ENCODE measurements at regions not wholly inside any gene's neighbourhood (a gene's known extent, or its start where the extent isn't known, plus 50 kb on each side); places are given as distances from the start of the nearest gene placed in this dataset.

DNA sequence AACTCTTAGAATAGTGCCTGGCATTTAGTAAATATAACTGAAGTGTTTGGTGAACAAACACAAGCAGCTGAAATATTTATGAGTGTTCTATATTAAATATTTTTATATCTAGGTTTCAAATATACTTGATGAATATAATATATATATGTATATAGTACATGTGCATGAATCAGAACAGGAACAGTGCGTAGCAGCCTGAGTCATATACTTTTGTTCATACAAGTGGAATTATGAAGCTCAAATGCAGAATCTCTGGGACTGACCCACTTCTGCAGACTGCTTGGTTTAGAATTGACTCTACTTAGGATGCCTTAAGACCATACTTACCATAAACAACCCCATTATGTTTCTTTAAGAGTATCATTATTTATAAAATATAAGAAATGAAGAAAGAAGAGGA is 997.8 kb upstream of the RAG2 start:
- TF ChIP-seq, protein P1, sequence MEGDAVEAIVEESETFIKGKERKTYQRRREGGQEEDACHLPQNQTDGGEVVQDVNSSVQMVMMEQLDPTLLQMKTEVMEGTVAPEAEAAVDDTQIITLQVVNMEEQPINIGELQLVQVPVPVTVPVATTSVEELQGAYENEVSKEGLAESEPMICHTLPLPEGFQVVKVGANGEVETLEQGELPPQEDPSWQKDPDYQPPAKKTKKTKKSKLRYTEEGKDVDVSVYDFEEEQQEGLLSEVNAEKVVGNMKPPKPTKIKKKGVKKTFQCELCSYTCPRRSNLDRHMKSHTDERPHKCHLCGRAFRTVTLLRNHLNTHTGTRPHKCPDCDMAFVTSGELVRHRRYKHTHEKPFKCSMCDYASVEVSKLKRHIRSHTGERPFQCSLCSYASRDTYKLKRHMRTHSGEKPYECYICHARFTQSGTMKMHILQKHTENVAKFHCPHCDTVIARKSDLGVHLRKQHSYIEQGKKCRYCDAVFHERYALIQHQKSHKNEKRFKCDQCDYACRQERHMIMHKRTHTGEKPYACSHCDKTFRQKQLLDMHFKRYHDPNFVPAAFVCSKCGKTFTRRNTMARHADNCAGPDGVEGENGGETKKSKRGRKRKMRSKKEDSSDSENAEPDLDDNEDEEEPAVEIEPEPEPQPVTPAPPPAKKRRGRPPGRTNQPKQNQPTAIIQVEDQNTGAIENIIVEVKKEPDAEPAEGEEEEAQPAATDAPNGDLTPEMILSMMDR (IDR thresholded peaks at IDR 0.05) = no peak
- TF ChIP-seq POLR2A (IDR thresholded peaks at IDR 0.05) = no peak

All from stomach (tissue), 4 donors.